ENCODE measurements at regions not wholly inside any gene's neighbourhood (a gene's known extent, or its start where the extent isn't known, plus 50 kb on each side); places are given as distances from the start of the nearest gene placed in this dataset.

- no peaks in the 10 kb centered on the region for H4K20me1 ChIP-seq (ENCODE audit: insufficient read depth, low read length)
- H2AK5ac ChIP-seq (ENCODE audit: low read depth, low read length), result no peak overlapping the region
- H3K27ac ChIP-seq (ENCODE audit: insufficient read depth, low read length), result no peak overlapping the region
- ChIA-PET POLR2A (ENCODE audit: unreplicated experiment) (no interaction called here), CTCF (no interaction called here)
- no peaks in the 10 kb centered on the region for H3K4me1 ChIP-seq (ENCODE audit: control insufficient read depth, insufficient read depth, low read length)
- H3K27me3 ChIP-seq (ENCODE audit: control insufficient read depth, insufficient read depth, low read length), result no peaks in the 10 kb centered on the region
- no peaks in the 10 kb centered on the region for H3K79me1 ChIP-seq (ENCODE audit: low read depth in 1 of 2, low read length in 2 of 2)
- no peak overlapping the region for H2AFZ ChIP-seq (replicated peaks; ENCODE audit: low read length, poor library complexity)
- H3K23ac ChIP-seq (ENCODE audit: low read depth, low read length), result no peak overlapping the region
- intact Hi-C loops (cut with micrococcal nuclease) (no loop called here), in situ Hi-C loops (cut with MboI; ENCODE audit: low sequenced_read_pairs) (no loop called here), dilution Hi-C loops (cut with HindIII; ENCODE audit: low sequenced_read_pairs, unreplicated experiment) (no loop called here)
- no peak overlapping the region for H4K8ac ChIP-seq (ENCODE audit: low read depth in 2 of 2, low read length in 2 of 2)
- no peak overlapping the region for H4K5ac ChIP-seq (ENCODE audit: low read depth, low read length)
- no peak for ATAC-seq (ENCODE audit: low read depth)
- no peak overlapping the region for H3K9ac ChIP-seq (ENCODE audit: low read depth, low read length)
- no peak overlapping the region for H3K56ac ChIP-seq (ENCODE audit: extremely low read depth, insufficient read depth, low read length)
- H3K4me2 ChIP-seq (ENCODE audit: low read depth, low read length), result no peak overlapping the region
- H3K4ac ChIP-seq (ENCODE audit: low read depth, low read length), result no peak overlapping the region
- no TSS peak for BruUV-seq (replicated peaks)
- H2BK20ac ChIP-seq (ENCODE audit: low read depth, low read length), result no peak overlapping the region
- H2BK5ac ChIP-seq (ENCODE audit: low read depth, low read length, poor library complexity, severe bottlenecking), result no peak overlapping the region
- H3K4me3 ChIP-seq (ENCODE audit: insufficient read depth, low read depth, low read length), result no peak overlapping the region
- no peak overlapping the region for H2BK15ac ChIP-seq (ENCODE audit: low read depth, low read length)
- no peak overlapping the region for H3K14ac ChIP-seq (replicated peaks; ENCODE audit: low read depth, low read length)
- no peak overlapping the region for H4K91ac ChIP-seq (ENCODE audit: insufficient read depth, low read depth, low read length)
- H2BK120ac ChIP-seq (ENCODE audit: low read depth, low read length), result no peak overlapping the region
- no peaks in the 10 kb centered on the region for H3K9me3 ChIP-seq (ENCODE audit: control insufficient read depth, insufficient read depth, low read length)
- no peak for DNase-seq
- no peaks in the 10 kb centered on the region for H3K36me3 ChIP-seq (ENCODE audit: control insufficient read depth, insufficient read depth, low read length)
- no peaks in the 10 kb centered on the region for H3K9me1 ChIP-seq (ENCODE audit: insufficient read depth, low read length)
- H2AK9ac ChIP-seq (replicated peaks; ENCODE audit: low read depth, low read length, poor library complexity), result no peak overlapping the region
- TF ChIP-seq CHD1 (IDR thresholded peaks at IDR 0.05; ENCODE audit: low read depth, low read length) (no peak), CEBPB (IDR thresholded peaks at IDR 0.05; ENCODE audit: low read depth, low read length) (no peak), RFX5 (IDR thresholded peaks at IDR 0.05; ENCODE audit: low read depth, low read length) (no peak), MAFK (IDR thresholded peaks at IDR 0.05; ENCODE audit: low read depth, low read length) (peak; percentile 98), MXI1 (IDR thresholded peaks at IDR 0.05; ENCODE audit: borderline replicate concordance, low read depth, low read length) (no peak), NFE2L2 (IDR thresholded peaks at IDR 0.05; ENCODE audit: low read depth, low read length) (peak; percentile 86)
- TF ChIP-seq, protein P1, sequence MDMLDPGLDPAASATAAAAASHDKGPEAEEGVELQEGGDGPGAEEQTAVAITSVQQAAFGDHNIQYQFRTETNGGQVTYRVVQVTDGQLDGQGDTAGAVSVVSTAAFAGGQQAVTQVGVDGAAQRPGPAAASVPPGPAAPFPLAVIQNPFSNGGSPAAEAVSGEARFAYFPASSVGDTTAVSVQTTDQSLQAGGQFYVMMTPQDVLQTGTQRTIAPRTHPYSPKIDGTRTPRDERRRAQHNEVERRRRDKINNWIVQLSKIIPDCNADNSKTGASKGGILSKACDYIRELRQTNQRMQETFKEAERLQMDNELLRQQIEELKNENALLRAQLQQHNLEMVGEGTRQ (IDR thresholded peaks at IDR 0.05; ENCODE audit: low read depth, low read length), result no peak
- no peak overlapping the region for H3K18ac ChIP-seq (ENCODE audit: low read depth, low read length)
These were observed 364.3 kb downstream of the SLITRK6 start for GRCh38 chr13:85434927-85435326.

Measured in IMR-90 (cell line).